GM19238 (cell line): ENCODE measurements at regions not wholly inside any gene's neighbourhood (a gene's known extent, or its start where the extent isn't known, plus 50 kb on each side); places are given as distances from the start of the nearest gene placed in this dataset.

ENCODE experiments used
- DNase-seq: peaks from one replicate; pipeline ENCODE4 v3.0.0; 2011; ENCODE audit warnings: low spot score; ENCODE audit not compliant: insufficient read length

GRCh38 chr3:117074826-117075225 is 365.2 kb downstream of the TUSC7 start:
- DNase-seq, result no peak

GRCh38 chr3:117079997-117080396 is 370.4 kb downstream of the TUSC7 start:
- no peak for DNase-seq

GRCh38 chr3:117080872-117081271 is 371.3 kb downstream of the TUSC7 start:
- no peak for DNase-seq

- no peak for DNase-seq
These were observed 374.7 kb downstream of the TUSC7 start for GRCh38 chr3:117084277-117084676.

DNA sequence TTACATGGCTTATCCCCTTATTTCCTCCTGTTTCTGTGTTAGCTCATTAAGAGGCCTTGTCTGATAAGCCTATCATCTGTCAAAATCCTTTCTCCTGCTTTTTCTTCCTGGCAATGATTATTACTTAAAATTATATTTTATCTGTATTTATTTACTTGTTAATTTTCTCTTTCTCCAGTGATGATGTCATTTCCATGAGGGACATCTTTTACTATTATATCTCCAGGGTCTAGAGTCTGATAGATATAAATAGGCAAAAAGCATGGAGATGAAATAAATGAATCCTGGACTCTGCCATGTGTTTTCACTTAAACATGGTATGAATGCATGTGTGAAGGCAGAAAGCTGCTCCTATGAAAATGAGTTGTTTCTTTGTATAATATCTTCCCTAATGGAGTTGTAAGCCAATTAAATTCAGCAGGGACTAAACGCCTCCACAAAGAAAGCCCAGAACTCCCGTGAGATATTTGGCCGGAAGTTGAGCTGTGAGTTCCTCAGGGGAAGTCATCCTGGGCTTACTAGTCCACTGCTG is 375.2 kb downstream of the TUSC7 start:
- no peak for DNase-seq

DNA sequence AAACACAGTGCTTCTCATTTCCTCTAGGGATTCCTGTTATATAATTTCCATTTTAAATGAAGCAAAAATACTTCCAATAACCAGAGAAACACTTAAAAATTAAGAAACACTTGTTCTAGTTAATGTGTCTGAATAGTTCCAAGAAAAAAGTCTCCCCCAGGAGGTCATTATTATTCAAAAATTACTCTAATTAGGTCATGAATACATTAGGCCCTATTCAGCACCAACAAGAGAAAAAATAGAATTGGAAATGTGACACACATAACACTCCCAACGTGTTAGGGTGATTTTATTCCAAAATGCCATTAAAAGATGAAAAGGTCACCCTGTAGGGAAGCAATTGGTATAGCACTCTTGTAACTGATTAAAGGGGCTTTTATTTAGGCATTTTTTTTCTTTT is 382.1 kb downstream of the TUSC7 start:
- no peak for DNase-seq

GRCh38 chr3:117096549-117096948 is 387.0 kb downstream of the TUSC7 start:
- no peak for DNase-seq

- DNase-seq, result no peak
These were observed 387.8 kb downstream of the TUSC7 start for GRCh38 chr3:117097351-117097750.

DNA sequence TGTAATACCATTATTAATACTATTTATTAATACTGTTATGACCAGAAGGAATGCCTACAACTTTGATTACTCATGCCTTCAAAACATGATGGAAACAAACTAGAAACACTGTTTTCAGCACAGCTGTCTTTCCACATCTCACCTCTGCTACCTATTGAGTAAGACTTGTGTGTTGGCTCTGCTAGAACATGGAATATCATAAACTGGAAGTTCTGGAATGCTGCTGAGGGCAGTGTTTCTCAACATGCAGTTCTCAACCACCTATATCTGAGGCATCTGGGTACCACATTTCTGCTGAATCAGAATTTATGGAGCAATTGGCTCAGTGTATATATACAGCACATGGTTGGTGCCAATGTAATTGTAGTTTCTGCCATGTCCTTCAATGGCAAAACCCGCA is 392.1 kb downstream of the TUSC7 start:
- no peak for DNase-seq

DNA sequence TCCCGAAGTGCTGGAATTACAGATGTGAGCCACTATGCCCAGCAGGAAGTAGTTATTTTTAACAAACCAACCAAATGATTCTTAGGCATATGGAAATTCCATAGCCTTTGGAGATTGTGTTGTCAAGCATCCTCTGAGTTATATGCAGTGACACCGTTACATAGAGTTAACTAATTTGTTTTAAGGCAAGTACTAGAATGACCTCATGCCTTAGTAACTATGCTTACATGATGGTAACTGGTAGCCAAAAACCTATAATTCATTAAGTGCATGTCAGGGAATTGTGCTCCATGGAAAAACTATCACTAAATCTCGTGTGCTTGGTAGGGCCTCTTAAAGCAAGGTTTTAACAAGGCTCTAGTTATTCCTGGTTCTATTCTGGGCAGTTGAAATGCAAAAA is 392.8 kb downstream of the TUSC7 start:
- no peak for DNase-seq

- DNase-seq, result no peak
These were observed 394.1 kb downstream of the TUSC7 start for GRCh38 chr3:117103675-117104074.

GRCh38 chr3:117104381-117104780 is 394.8 kb downstream of the TUSC7 start:
- DNase-seq, result no peak

DNA sequence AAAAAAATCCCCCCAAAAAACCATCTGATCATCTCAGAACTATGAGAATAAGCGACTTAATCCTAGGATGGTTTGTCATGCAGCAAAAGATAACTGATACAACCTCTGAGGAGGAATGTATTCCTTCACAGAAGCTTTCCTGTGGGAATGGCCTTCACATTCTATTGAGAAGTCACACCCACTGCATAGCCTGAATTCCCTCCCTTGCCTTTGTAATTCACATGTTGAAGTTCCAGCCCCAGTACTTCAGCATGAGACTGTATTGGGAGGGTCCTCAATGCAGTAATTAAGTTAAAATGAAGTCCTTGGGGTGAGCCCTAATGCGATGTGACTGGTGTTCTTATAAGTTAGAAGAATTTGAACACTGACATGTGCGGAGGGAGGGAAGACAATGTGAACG is 395.2 kb downstream of the TUSC7 start:
- DNase-seq, result no peak

GRCh38 chr3:117105686-117106085 is 396.1 kb downstream of the TUSC7 start:
- no peak for DNase-seq

DNA sequence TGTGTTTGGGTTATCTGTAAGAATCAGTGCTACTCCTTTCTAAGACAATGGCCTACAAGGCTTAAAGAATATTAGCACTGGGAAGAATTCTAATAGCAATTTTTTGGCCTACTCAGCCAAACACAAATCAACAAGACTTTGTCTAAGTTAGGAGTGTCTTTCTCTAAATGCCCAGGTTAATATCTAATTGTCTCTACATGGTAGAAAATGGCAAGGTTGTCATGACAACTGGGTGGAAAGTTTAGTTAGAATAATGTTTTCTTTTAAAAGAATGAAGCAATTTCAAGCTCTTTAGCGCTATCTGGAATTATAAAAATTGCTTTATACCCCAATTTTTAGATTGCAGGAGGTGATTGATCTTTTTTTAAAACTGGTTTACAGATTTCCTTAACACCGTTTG is 396.8 kb downstream of the TUSC7 start:
- no peak for DNase-seq

GRCh38 chr3:117107946-117108345 is 398.4 kb downstream of the TUSC7 start:
- no peak for DNase-seq

- no peak for DNase-seq
These were observed 399.6 kb downstream of the TUSC7 start for GRCh38 chr3:117109178-117109577.

DNA sequence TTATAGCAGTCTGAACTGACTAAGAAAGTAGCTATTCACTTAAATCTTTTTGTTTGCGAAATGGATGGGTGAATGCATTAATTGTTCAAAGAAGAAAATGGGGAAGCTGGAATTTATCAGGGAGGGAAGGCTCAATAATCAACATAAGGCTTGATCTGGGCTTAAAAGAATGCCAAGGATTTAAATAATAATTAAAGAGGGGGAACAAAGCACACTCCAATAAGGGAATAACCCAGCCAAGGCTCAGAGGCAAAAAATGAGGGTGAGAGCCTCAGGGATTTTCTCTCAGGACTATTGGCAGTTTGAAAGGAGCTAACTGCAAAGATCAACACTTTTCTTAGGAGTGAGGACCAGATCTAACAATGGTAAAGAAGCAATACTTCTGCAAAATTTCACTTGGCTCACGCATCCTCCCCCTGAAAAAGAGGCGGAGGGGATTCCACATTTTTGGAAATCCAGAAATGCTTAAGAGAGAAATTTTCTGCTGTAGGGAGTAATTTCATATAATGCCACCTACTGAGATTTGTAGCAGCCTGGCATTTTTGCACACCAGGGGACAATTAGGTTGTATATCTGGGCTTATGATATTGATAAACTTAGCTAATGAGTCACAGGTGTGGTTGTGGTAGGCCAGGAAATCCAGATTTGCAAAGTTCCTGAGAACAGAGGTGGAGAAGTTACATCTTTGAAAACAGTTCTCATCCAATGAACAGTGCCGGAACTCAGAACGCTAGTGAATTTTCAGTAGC is 405.1 kb downstream of the TUSC7 start:
- DNase-seq, result no peak

DNA sequence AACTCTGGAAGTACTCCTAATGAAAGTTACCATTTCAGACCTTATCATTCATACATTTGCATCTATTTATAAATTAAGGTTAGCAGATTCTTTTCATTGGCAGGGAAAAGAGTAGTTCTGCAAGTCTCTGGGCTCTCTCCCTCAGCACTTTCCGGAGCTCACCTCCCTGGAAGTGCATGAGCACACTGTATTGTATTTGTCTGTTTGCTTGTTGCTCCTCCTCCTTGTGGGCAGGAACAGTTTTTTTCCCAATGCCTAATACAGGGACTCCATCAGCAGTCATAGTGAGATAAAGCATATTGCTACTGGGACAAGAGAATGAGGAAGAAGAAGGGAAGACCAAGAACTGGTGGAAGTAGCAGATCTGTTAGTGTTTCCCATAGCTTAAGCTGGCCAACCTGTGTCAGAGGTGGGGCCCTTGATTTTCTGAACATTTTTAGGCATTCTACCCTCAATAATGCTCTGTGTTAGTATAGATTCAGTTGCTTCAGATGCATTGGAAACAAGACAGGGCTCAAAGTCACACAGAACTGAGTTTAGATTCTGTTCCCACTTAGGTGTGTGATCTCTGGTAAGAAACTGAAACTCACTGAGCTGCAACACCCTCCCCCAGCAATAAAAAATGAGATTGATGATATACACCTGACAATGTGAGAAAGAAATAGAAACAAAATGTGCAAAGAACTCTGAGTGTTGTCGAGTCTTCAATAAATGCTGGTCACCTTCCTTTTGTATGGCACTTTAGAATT is 407.8 kb downstream of the TUSC7 start:
- DNase-seq, result no peak

GRCh38 chr3:117118604-117119003 is 409.0 kb downstream of the TUSC7 start:
- DNase-seq, result no peak

DNA sequence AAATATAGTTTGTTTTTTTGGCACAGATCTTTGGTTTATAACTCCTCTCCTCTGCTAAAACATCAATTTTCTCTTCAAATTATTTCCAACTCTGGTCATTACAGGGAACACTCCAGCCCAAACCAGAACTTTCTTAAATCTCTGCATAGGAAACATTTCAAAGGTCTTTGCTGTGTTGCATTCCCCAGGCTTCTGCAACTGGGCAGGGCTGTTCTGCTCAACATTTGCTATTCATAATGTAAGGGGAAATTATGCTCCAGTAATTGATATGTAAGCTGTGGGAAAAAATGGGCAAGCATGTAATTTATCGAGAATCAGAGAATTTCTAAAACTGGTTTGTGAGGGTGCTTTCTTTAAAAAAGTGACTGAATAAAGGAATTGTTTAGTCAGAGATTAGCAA is 410.4 kb downstream of the TUSC7 start:
- no peak for DNase-seq

GRCh38 chr3:117122609-117123008 is 413.0 kb downstream of the TUSC7 start:
- DNase-seq, result no peak

DNA sequence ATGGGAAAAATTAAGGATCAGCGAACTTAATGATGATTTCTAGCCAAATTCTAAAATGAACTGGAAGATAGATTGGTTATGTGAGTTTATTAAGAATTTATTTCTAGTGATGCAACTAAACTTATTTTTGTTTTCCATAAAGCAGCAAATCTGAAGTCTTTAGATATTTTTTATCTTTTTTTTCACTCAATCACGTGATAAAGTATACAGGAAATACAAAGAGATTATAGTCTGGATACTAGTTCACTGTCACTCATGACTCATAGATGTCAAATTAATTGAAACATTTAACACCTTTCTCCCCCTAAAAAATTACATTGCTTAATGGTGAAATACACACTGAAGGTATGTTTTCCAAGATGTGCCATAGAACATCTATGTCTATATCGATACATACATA is 416.9 kb downstream of the TUSC7 start:
- no peak for DNase-seq
